Coronary artery (tissue), 2 donors: ENCODE measurements at regions not wholly inside any gene's neighbourhood (a gene's known extent, or its start where the extent isn't known, plus 50 kb on each side); places are given as distances from the start of the nearest gene placed in this dataset.

ENCODE experiments used
- DNase-seq: peaks from one replicate; pipeline ENCODE4 v3.0.0-alpha.2; 2017; ENCODE audit warnings: low spot score
- H3K27ac ChIP-seq, 2 donors: fragments of 200-600 bp; sonication (generic); one replicate each; pipeline ENCODE4 v1.5.1; 2016 to 2019
- H3K4me3 ChIP-seq: fragments of 200-600 bp; sonication (generic); 2 replicates; pipeline ENCODE4 v1.5.1; 2016; ENCODE audit warnings: mild to moderate bottlenecking, moderate library complexity
- CTCF ChIP-seq: fragments of 200-600 bp; sonication (generic); IDR thresholded peaks from one replicate; pipeline ENCODE4 v1.5.1; 2019; ENCODE audit warnings: antibody characterized with exemption

- Histone ChIP-seq H3K27ac (no peak overlapping the region), H3K4me3 (no peak overlapping the region)
- DNase-seq: no peak
- no peak for TF ChIP-seq CTCF
Measured at GRCh38 chr13:74466864-74467263, 332.7 kb upstream of the KLF12 start.

GRCh38 chr13:74466020-74466419, 331.8 kb upstream of the KLF12 start:
- Histone ChIP-seq H3K4me3 (no peak overlapping the region), H3K27ac (no peak overlapping the region)
- TF ChIP-seq CTCF: no peak
- no peak for DNase-seq

GRCh38 chr13:74465271-74465670, 331.1 kb upstream of the KLF12 start:
- no peak for DNase-seq
- Histone ChIP-seq H3K4me3 (no peak overlapping the region), H3K27ac (no peak overlapping the region)
- TF ChIP-seq CTCF: no peak

DNA sequence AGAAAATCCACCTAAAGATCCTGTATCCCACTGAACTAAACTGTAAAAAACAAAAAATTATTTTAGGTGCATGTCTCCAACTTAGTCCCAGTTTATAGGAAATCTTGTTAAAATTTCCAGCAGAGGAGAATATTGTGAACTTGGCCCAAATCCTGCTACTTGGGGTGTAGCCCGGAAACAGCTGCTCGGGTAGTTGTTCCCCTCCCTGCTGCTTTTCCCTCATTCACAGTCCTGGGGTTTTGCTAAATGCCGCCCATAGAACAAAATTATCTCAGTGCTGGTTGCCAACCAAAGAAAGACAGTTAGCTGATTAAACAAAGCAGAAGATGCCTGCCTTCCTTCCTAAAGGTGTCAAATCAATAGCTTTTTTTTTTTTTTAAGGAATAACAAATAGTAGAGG, 330.5 kb upstream of the KLF12 start:
- DNase-seq: no peak
- Histone ChIP-seq H3K27ac (no peak overlapping the region), H3K4me3 (no peak overlapping the region)
- no peak for TF ChIP-seq CTCF

GRCh38 chr13:74461011-74461410, 326.8 kb upstream of the KLF12 start:
- no peak overlapping the region for H3K4me3 ChIP-seq
- H3K27ac ChIP-seq: no peak overlapping the region
- no peak for TF ChIP-seq CTCF
- DNase-seq: no peak

DNA sequence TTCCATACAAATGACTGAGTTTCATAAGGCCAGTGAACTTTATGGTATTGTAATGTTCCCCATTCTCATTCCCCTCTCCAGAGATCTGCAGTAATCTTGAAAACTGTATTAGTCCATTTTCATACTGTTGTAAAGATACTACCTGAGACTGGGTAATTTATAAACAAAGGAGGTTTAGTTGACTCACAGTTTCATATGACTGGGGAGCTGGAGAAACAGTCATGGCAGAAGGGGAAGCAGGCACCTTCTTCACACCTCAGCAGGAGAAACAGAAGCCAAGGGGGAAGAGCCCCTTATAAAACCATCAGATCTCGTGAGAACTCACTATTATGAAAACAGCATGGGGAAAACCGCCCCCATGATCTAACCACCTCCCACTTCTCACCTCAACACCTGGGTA, 318.7 kb upstream of the KLF12 start:
- Histone ChIP-seq H3K27ac (no peak overlapping the region), H3K4me3 (no peak overlapping the region)
- no peak for TF ChIP-seq CTCF
- no peak for DNase-seq

GRCh38 chr13:74452176-74452575, 318.0 kb upstream of the KLF12 start:
- H3K4me3 ChIP-seq: no peak overlapping the region

More at GRCh38 chr13:74452176-74452575, 318.0 kb upstream of the KLF12 start:
- DNase-seq: no peak
- no peak for TF ChIP-seq CTCF
- H3K27ac ChIP-seq: no peak overlapping the region
